OCI-LY1 (cell line): ENCODE measurements at regions not wholly inside any gene's neighbourhood (a gene's known extent, or its start where the extent isn't known, plus 50 kb on each side); places are given as distances from the start of the nearest gene placed in this dataset.

Experiments used
- EZH2 ChIP-seq: fragments of 200-600 bp; sonication (generic), shearing (Covaris generic); IDR thresholded peaks from 2 replicates; pipeline ENCODE4 v1.8.0; 2017; ENCODE audit warnings: borderline replicate concordance, mixed run types, mild to moderate bottlenecking, antibody characterized with exemption, low read length, moderate library complexity, mixed read lengths
- TF ChIP-seq, protein P1 (sequence below): fragments of 200-600 bp; sonication (generic), shearing (Covaris generic); IDR thresholded peaks from 2 replicates; pipeline ENCODE4 v1.5.1; 2017; ENCODE audit warnings: mild to moderate bottlenecking, antibody characterized with exemption, low read length, moderate library complexity, mixed read lengths

DNA sequence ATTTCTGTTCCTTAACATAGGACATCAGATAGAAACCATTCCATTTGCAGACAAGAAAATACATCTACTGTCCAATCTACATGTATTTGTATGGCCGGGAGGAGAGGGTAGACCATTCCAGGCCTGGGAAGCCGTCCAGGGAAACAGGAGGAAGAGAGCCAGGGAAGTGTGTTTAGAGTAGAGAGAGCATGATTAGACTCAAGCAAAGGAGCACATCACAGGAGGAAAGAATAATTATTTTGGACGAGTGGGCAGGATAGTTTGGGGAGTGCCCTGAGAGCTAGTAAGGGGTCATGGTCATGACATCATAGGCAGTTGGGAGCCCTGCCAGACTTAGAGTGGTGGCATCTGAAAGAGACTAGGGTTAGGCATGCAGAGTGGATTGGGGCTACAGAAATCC is 250.0 kb downstream of the HIVEP2 start:
- TF ChIP-seq EZH2, result no peak
- TF ChIP-seq, protein P1, sequence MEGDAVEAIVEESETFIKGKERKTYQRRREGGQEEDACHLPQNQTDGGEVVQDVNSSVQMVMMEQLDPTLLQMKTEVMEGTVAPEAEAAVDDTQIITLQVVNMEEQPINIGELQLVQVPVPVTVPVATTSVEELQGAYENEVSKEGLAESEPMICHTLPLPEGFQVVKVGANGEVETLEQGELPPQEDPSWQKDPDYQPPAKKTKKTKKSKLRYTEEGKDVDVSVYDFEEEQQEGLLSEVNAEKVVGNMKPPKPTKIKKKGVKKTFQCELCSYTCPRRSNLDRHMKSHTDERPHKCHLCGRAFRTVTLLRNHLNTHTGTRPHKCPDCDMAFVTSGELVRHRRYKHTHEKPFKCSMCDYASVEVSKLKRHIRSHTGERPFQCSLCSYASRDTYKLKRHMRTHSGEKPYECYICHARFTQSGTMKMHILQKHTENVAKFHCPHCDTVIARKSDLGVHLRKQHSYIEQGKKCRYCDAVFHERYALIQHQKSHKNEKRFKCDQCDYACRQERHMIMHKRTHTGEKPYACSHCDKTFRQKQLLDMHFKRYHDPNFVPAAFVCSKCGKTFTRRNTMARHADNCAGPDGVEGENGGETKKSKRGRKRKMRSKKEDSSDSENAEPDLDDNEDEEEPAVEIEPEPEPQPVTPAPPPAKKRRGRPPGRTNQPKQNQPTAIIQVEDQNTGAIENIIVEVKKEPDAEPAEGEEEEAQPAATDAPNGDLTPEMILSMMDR, result no peak
